HG03439 (cell line): ENCODE measurements at regions not wholly inside any gene's neighbourhood (a gene's known extent, or its start where the extent isn't known, plus 50 kb on each side); places are given as distances from the start of the nearest gene placed in this dataset.

Source experiments
- ATAC-seq: cut with Tn5 transposase; IDR thresholded peaks from one replicate; pipeline ENCODE4 v1.9.1; 2021; ENCODE audit warnings: mild to moderate bottlenecking, moderate library complexity; ENCODE audit not compliant: unreplicated experiment

DNA sequence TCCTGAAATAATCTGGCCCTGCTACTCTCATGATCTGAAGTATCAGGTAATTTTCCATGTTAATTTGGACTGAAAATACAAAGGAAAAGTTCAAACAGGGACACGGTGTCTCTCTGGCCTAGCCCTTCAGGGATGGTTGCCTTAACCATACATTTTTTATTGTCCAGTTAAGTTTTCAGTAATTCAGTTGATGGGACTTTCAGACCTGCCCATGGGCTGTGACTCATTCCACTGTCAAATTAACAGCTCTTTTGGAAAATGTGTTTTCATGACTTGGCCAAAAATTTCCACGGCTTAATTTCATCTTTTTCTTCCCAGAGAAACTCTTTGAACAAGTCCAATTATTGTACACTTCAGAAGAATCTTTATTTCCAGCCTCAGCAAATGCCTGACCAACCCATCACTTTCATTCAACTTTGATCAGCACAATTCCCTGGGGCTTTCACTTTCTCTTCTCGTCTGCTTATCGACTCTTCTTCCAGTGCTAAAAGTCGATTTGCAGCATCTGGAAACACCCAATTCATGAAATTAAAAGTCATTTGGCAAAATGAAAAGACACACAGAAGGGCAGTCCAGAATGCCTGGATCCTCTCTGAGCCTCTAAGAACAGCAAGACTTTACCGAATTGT, 293.9 kb downstream of the RAB28 start:
- no peak for ATAC-seq

DNA sequence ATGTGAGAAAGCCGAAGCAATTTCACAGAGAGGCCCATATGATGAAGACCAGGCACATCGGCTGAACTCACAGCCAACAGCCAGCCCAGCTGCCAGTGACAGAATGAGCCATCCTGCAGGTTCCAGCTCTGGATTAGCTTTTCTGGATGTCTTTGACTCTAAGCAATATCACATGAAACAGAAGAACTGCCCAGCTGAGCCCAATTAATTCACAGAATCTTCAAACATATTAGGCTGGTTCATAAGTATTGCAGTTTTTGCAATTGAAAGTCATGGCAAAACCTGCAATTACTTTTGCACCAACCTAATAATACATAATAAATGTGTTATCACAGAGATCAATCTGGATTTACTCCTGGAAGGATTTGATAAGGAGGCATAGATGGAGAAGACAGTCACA, 299.9 kb downstream of the RAB28 start:
- no peak for ATAC-seq

DNA sequence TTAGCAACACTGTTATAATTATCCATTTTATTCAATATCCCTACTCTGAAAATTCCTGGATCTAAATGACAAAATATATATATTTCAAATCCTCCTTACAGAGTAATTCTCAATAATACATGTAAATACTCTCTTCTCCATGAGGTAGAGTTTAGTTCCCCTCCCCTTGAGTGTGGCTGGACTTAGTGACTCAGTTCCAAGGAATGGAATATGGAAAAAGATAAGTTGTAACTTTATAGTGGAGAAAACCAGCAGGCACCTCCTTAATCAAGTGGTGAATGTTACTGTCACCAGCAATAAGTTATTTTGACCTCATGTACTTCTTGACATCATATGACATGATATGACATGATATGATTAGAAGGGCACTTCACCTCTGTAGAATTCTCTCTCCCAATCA, 302.0 kb downstream of the RAB28 start:
- no peak for ATAC-seq

DNA sequence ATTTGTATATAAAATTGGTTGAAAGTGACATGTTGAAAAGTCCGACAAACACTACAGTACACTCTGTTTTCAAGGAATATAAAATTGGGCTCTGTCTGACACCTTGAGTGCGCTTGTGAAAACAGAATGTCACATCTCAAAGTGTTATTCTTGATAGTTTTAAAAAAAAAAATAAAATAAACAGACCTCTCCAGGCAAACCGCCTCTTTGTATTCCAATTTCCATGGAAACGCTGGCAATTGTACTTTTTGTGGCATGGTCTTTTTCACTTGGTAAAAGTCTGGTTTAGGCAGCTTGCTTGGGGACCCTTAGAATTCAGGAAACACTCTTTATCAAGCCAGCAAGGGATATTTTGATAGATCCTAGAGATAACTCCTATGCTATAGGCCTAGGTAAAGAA, 302.5 kb downstream of the RAB28 start:
- ATAC-seq, result no peak

DNA sequence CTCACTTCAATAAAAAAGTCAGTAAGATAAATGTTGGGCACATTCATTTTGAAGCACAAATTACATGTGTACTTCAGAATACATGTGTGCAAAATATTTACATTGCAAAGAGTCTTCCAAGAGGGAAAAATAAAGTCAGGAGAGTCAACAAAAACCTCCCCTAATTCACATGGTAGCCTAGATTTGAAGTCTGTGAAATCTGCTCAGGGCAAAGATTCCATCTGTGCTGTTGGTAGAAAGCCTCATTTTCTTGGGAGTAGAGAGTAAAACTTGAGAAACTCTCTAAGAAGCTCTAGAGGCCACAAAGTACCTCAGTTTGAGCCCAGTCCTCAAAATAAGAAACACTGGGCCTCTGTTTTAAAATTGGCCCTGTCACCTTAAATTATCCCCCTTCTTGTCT, 303.4 kb downstream of the RAB28 start:
- no peak for ATAC-seq

DNA sequence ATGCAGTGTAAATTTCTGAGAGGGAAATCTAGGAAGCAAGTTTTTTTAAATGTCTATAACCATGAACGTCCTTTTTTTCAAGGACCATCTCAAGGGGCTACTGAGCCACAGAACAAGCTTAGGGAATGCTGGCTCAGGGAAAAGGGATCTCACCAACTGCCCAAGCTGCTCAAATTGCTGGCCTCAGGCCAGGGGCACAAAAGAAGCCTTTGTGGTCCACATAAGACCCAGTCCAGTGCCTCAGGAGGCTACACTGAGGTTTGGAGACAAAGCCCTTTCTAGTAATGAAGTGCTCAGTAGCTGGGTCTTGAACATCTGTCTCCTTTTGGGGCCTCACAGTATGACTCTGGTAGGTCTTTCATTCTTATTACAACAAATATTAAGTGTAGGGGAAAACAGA, 305.5 kb downstream of the RAB28 start:
- no peak for ATAC-seq

DNA sequence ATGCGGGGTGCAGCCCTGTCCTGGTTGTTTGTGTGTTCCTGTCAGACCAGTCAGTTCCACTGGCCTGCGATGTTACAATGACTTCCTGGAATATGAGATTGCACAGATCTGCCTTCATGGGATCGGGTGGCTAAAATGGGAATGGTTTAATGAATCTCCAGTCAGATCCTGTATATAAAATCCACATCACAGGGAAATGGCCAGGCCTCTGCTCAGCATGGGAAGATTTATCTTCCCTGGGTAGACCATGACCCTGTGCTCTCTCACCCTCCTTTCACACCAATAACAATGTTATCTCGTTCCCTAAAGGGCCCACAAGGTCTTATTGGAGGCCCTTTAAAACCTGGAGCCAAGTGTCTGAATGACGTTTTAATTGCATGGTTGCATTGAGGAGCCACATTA, 307.4 kb downstream of the RAB28 start:
- ATAC-seq, result no peak

DNA sequence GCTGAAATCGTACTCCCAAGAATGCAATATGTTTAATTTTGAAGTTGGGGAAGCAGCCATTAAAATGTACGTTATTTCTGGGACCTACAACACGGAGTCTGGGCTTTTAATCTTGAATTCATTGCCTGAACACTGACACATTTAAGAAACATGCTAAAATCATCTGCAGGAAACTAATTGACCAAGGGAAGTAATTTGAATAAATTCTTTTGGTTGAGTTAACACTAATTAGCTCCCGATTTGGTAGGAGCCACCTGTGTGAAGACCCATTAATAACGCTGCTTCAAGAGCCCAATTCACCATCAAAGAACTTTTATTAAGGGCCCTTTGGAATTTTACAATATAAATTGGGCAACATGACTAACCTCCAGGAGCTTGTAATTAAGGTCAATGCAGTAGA, 309.2 kb downstream of the RAB28 start:
- no peak for ATAC-seq

DNA sequence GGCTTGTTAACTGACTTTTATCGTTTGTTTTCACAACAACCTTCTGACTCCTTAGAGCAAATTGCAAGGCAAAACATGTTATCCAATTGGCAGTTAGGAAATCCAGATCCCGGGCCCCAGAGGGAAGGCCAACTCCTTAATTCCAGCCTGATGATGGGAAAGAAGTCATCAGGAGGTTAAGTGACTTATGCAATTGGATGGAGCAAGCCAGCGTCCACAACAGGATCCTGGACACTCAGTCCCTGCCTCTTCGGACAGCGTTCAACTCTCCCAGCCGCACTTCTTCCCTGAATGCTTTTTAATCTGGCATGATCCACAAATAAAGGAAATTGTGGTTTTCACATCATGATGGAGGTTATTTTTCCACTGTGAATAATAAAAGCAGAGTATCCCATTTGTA, 310.1 kb downstream of the RAB28 start:
- ATAC-seq, result no peak

DNA sequence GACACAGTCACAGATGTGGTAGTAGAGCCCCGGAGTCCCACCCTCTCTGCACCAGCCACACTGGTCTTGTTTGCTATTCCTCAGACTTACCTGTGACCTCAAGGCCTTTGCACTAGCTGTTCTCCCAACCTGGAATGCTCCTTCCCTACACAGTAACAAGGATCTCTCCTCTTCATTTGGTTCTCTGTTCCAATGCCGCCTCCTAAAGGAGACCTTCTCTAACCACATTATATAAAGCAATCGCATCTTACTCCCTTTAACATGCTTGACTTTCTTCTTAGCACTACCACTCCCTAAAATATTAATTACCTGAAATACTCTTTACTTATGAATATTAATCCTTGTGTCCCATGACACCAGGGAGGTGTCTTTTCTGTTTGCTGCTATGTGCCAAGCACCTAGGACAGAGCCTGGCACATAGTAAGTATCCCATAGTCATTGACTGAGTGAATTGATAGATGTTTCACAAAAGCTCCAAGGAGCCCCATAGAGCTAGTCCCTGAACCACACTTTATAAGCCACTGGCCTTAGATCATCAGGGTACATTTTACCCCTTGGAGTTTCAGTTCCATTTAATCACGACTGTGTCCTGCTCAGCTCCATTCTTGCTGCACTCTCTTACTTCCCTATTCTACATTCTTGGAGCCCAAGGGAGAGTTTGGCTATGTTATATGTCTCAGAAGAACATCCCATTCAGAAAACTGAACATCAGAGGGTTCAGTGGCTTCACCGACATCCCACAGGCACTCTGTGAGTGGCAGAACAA, 312.7 kb downstream of the RAB28 start:
- ATAC-seq, result no peak

DNA sequence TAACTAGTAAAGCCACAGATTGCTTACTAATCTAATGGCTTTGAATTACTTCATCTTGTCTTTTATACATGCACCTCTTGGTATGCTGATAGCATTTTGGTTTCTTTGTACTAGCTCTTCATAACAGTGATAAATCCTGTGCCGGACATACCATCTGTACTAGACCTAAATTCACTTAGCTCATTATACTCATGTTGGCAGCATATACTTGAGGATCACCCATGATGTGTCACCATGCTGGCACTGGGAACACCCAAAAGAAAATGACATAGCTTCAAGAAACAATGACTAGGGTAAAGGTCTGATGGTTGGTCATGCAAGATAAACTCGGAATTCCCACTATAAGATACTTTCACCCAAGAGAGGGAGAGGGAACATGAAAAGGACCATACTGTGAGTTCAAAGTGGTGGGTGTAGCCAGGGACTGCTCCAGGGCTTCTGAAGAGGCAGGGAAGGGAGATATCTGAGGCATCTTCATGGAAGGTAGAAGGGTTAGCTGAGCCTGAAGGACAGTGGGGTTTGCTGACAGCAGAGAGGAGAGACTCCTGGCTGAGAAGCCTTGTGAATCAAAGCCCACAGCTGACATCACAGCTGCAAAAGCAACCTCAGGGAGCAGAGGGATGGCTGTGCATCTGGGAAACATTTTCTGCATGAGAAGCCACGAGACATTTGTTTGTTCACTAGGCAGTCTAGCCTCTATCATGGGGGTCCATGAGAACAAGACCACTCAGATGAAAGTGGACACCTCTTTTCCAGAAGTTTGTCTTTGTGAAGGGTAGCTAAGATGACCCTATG, 314.2 kb downstream of the RAB28 start:
- no peak for ATAC-seq

DNA sequence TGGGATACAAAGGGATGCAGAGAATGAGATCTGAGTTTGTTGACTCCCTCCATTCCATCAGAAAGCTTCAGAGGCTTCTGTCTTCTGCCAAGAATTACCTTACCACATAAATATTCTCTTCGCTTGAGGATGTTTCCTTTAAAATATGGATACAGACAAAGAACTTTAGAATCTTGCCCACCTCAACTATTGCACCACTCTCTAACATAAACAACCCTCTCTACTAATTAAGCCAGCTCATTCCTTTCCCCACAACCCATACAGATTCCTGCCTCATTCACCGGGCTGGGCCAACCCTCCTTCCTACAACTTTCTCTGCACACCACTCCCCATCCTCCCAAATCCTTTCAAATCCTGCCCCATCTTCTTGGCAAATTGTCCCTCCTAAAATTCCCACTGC, 315.8 kb downstream of the RAB28 start:
- no peak for ATAC-seq

DNA sequence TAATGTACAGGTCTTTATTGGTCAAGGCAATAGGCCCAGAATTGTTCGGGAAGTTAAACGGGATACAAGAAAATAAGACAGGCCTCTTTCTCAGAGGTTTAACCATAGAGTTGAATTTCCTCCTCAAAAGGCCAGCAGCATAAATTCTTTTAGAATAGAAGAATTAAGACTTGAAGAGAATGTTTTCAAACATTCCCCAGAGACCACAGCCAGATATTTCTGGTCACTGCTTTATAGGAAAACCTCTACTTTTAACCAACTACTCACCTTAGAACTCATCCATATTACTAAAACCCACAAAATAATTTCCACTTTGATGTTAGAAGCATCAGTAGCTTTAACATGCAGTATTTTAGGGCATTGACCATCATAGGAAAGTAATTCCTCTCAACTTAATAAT, 317.9 kb downstream of the RAB28 start:
- ATAC-seq, result no peak

DNA sequence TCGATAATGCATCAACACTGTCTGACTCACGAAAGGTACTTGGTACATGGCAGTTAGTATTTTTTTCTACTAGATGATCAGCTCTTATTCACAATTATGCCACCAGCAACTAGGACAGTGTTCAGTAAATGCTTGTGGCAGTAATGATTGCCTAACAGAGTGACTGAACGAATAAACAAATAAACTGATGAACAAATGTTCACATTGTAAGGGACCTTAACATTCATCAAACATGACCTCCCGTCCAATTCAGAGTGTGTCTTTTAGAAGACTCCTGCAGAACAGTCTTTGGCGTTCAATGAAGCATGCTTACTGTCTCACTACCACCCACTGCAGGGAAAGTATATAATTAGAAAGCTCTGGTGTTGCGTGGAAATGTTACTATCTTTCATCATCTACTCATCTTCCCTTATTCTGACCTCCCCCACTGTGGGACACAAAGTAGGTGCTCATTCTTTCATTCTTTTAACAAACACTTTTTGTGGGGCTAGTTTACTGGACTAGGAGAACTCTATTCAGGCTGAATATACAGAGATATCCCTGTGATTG, 319.3 kb downstream of the RAB28 start:
- ATAC-seq, result no peak

DNA sequence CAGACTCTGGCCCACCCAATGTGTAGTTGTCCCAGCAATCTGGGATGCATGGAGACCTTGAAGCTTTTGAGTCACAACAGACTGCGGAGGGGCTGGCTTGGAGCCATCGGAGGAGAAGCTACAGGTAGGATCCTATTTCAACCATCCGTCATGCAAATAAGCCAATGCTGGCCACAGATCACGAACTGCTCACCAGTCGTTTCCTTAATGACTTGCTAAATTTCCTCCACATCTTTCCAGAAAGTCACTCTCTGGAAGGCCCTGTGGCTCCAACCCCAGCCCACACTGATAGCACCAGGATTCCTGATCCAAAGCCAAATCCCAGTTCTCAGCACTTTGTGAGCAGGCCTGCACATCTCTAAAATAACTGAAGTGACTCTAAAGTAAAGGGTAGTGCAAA, 321.3 kb downstream of the RAB28 start:
- no peak for ATAC-seq

DNA sequence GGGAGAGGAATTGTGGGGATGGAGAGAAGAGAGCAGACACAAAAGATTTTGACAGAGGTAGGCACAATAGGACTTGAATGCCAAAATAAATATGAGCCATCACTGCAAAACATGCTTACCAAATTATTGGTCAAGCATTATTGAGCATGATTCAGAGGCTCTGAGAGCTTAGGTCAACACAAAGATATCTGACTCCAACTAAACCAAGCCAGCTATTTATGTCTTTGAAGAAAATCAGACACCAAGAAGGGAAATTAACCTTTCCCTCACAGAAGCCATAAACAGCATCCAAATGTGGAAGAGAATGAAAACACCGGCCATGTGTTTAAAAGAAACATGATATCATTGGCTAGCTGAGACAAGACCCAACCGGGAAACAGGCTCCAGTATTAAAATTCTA, 323.2 kb downstream of the RAB28 start:
- ATAC-seq, result no peak

DNA sequence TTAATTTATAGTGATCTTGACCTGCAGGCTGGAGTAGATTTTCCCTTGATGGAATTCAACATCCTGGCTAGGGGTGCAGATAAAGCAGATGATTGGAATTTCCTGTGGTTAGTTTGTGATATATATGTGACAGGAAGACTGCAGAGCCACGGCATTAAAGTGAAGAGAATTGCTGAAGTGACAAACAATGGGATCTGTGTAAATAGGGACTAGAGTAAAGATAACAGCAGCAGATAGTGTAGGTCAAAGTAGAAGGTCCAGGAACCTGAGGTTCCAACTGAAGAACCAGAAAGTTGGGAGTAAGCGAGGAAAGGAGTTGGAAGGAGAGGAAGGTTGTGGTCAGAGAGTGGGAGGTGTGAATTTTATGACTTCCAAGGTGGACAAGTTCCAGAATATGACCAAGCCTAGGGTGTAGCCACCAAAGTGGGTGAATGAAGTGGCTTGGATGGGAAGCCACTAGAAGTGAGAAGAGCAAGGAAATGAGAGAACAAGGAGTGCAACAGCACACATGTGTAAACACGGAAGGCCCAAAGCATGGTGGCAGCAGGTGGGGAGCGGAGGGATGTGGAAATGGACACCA, 325.0 kb downstream of the RAB28 start:
- ATAC-seq, result no peak

DNA sequence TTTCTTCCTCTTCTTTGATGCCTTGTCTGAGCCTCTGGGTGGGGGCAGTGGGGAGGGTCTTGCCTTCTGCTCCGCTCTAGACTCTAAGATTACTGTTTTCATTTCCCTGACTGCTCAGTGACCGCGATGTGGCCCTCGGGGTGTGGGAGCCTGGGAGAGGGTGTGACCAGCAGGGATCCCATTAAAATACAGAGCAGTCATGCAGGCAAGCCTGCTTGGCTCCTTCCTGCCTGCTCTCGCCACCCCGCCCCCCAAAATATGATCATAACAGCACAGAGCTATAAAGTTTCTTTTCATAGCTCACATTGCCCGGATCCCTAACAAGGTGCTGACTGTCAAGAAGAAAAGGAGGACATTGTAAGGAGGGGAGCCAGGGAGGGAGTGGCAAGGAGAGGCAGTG, 332.9 kb downstream of the RAB28 start:
- ATAC-seq, result no peak

DNA sequence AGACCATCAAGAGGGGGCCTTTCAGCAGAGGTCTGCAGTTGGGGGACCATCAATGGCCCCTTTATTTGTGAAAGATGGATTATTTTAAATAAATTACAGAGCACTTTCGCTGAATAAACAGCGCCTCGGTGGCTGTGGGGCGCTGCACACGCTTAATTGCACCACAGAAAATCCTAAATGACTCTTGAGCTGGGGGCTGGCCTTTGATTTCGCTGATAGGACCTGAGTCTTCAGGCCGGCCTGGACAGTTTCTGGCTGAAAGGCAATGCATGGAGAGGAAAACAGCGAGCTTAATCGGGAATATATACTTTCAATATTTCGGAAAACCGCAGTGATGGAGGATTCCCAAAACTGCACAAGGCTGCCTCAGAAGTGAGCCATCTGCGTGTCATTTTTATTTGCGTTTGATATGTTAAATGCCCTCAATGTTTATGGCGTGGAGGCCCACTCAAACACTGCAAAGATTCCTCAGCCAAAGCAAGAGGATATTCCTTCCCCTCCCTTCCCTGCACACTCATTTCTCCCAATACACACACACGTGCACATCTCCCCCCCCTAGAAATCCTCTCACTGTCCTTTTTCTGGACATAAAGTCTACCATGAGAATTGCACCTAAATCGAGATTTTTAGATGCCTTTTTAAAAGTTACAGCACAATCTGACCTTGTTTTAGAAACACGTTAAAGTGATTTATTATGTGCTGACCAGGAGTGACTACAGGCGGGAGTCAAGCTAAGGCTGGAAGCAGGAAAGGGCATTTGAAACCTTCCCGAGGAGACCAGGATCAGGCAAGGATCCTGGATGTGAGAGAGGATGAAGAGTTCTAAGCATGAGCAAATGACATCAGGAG, 340.7 kb downstream of the RAB28 start:
- no peak for ATAC-seq

DNA sequence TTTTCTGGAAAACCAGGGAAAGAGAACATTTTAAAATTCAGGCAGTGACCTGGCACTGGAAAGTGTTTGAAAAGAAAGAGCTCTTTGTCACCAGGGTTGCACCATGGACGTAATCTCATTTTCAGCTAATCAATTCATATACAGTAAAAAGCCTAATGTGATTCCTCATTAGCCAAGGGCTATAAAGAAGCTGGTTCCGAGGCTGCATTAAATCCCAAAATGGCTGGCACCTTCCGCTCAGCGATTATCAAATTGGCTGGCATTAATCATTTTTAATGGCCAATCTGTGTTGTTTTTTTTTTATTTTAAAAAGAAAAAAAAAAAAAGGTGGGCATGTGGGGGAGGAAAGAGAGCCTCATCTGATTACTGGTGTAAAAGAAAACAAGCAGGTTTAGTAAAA, 341.4 kb downstream of the RAB28 start:
- ATAC-seq, result no peak

DNA sequence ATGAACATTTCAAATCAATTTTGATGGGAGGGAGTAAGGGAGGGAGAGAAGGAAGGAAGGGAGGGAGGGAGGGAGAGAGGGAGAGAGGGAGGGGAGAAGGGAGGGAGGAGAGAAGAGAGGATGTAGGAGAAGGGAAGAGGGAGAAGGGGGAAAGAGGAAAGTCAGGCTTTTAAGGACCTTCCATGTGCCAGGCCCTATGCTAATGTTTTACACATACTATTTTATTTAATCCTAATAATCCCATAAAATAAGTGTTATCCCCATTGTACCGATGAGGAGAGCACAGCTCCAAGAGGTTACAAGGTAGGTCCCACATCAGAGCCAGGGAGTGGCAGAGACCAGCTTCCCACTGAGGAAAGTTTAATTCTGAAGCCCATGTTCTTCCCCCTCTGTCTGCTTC, 341.9 kb downstream of the RAB28 start:
- ATAC-seq, result no peak
